Fibroblast of mammary gland (primary cell): ENCODE measurements at regions not wholly inside any gene's neighbourhood (a gene's known extent, or its start where the extent isn't known, plus 50 kb on each side); places are given as distances from the start of the nearest gene placed in this dataset.
A peak's percentile ranks its signal among the peaks of the same experiment; 100 is the strongest.

ENCODE experiments used
- DNase-seq: peaks from one replicate; pipeline ENCODE4 v3.0.0-alpha.2; 2010; ENCODE audit warnings: low read depth
- H3K4me3 ChIP-seq: 2 replicates; pipeline ENCODE4 v1.5.1; 2011; ENCODE audit warnings: low read depth, mild to moderate bottlenecking, low read length, moderate library complexity; ENCODE audit not compliant: control insufficient read depth
- CTCF ChIP-seq: conservative IDR thresholded peaks from 2 replicates; pipeline ENCODE4 v1.5.1; 2011; ENCODE audit warnings: low read depth, low read length, inconsistent platforms; ENCODE audit not compliant: control insufficient read depth, insufficient read depth

GRCh38 chr18:43936176-43936575, 658.9 kb upstream of the SYT4 start:
- no peak overlapping the region for H3K4me3 ChIP-seq
- TF ChIP-seq CTCF: no peak
- no peak for DNase-seq

GRCh38 chr18:43949291-43949690, 672.0 kb upstream of the SYT4 start:
- DNase-seq: no peak
- no peak overlapping the region for H3K4me3 ChIP-seq
- no peak for TF ChIP-seq CTCF

- DNase-seq: no peak
- no peak for TF ChIP-seq CTCF
- H3K4me3 ChIP-seq: no peak overlapping the region
Observed at GRCh38 chr18:43950062-43950461, 672.8 kb upstream of the SYT4 start.

- peak; percentile 31 for DNase-seq
- no peak for TF ChIP-seq CTCF
Observed at GRCh38 chr18:43952398-43952797, 675.1 kb upstream of the SYT4 start.

GRCh38 chr18:43961722-43962121, 684.4 kb upstream of the SYT4 start:
- no peak overlapping the region for H3K4me3 ChIP-seq
- no peak for TF ChIP-seq CTCF
- no peak for DNase-seq

More at GRCh38 chr18:43952398-43952797, 675.1 kb upstream of the SYT4 start:
- H3K4me3 ChIP-seq: no peak overlapping the region

DNA sequence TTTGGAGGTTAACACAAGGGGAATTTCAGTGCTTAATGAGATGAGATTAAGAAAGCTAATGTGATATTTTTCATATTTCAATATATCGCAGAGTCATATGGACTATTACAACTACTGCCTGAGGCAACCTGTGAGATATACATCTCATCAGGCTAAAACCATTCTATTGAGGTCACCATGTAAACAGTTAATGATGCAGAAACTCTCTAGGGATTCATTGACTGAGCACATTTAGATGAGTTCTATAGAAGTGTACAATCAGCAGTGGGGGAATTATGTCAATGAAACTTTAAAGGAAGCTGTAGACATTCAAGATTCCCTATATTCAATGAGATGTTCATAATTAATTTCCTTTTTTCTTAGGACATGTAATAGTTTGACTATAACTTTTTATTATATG, 687.4 kb upstream of the SYT4 start:
- DNase-seq: no peak
- no peak overlapping the region for H3K4me3 ChIP-seq
- TF ChIP-seq CTCF: no peak

GRCh38 chr18:43965691-43966090, 688.4 kb upstream of the SYT4 start:
- no peak overlapping the region for H3K4me3 ChIP-seq
- TF ChIP-seq CTCF: no peak
- DNase-seq: peak; percentile 25
